Peyer's patch (tissue), 4 donors: ENCODE measurements at regions not wholly inside any gene's neighbourhood (a gene's known extent, or its start where the extent isn't known, plus 50 kb on each side); places are given as distances from the start of the nearest gene placed in this dataset.

Source experiments
- CTCF ChIP-seq, 6 experiments: fragments of 450-650 bp in 4 of 6; fragments of 200-600 bp in 2 of 6; sonication (generic) in 1 of 6; IDR thresholded peaks; one replicate each; pipeline ENCODE4 v1.5.1; 2017 to 2019; ENCODE audit warnings: antibody characterized with exemption in 6 of 6, mild to moderate bottlenecking in 3 of 6, moderate library complexity in 1 of 6
- POLR2A ChIP-seq, 2 donors: fragments of 450-650 bp; IDR thresholded peaks; one replicate each; pipeline ENCODE4 v1.5.1; 2017; ENCODE audit warnings: antibody characterized with exemption in 2 of 2, mild to moderate bottlenecking in 2 of 2, moderate library complexity in 2 of 2

GRCh38 chr9:116042321-116042720 lies 111.3 kb upstream of the PAPPA start:
- TF ChIP-seq CTCF (IDR thresholded peaks at IDR 0.05) (no peak), POLR2A (IDR thresholded peaks at IDR 0.05) (no peak)
